GM23248 (cell line): ENCODE measurements at regions not wholly inside any gene's neighbourhood (a gene's known extent, or its start where the extent isn't known, plus 50 kb on each side); places are given as distances from the start of the nearest gene placed in this dataset.

Source experiments
- EZH2 ChIP-seq: fragments of 200-600 bp; sonication (generic); IDR thresholded peaks from 2 replicates; pipeline ENCODE4 v1.6.1; 2018; ENCODE audit warnings: antibody characterized with exemption, mild to moderate bottlenecking; ENCODE audit not compliant: insufficient read depth, poor library complexity, severe bottlenecking
- EZH2phosphoT487 ChIP-seq: fragments of 200-600 bp; sonication (generic); IDR thresholded peaks from 2 replicates; pipeline ENCODE4 v1.6.1; 2018; ENCODE audit warnings: antibody characterized with exemption, moderate library complexity, mild to moderate bottlenecking, low read depth; ENCODE audit not compliant: insufficient read depth

- TF ChIP-seq EZH2phosphoT487 (no peak), EZH2 (no peak)
Measured at GRCh38 chr2:501130-501529, 176.1 kb downstream of the TMEM18 start.
